Kidney epithelial cell (primary cell): ENCODE measurements at regions not wholly inside any gene's neighbourhood (a gene's known extent, or its start where the extent isn't known, plus 50 kb on each side); places are given as distances from the start of the nearest gene placed in this dataset.
"Not testable (repeated sequence)": the region's sequence is repeated elsewhere in the genome, so short reads cannot be mapped to it uniquely, and the experiment has no call there.

Experiments used
- DNase-seq: peaks from one replicate; pipeline ENCODE4 v3.0.0-alpha.2; 2010; ENCODE audit warnings: low read depth
- H3K27me3 ChIP-seq: 2 replicates; pipeline ENCODE4 v1.6.0; 2011; ENCODE audit warnings: low read length; ENCODE audit not compliant: control insufficient read depth, insufficient read depth
- H3K36me3 ChIP-seq: 2 replicates; pipeline ENCODE4 v1.5.1; 2011; ENCODE audit warnings: low read length; ENCODE audit not compliant: control insufficient read depth, insufficient read depth
- H3K4me3 ChIP-seq: 2 replicates; pipeline ENCODE4 v1.5.1; 2011; ENCODE audit warnings: low read depth, mild to moderate bottlenecking, control low read depth, low read length
- TF ChIP-seq, protein P1 (sequence below): IDR thresholded peaks from 2 replicates; pipeline ENCODE4 v1.5.1; 2011; ENCODE audit warnings: mild to moderate bottlenecking, moderate library complexity, low read length, control low read depth, inconsistent platforms; ENCODE audit not compliant: insufficient read depth, poor library complexity, severe bottlenecking

DNA sequence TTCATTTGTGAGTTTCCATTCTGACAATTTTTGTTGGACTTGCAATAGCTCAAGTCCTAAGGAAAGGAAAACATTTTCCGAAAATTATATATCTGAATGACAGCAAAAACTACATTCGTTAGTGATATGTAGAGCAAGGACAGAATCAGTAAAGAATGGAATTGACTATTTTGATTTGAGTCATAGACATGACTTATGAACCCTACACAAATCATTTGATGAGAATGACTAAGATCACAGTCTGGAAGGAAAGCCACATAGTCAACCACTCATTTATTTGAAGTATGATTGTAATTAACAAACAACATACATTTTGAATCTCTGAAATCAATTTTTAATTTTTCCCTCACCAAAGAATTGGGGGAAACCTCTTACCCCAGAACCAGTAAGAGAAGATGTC is 231.6 kb upstream of the CRIM1 start:
- no peaks in the 10 kb centered on the region for H3K36me3 ChIP-seq
- TF ChIP-seq, protein P1, sequence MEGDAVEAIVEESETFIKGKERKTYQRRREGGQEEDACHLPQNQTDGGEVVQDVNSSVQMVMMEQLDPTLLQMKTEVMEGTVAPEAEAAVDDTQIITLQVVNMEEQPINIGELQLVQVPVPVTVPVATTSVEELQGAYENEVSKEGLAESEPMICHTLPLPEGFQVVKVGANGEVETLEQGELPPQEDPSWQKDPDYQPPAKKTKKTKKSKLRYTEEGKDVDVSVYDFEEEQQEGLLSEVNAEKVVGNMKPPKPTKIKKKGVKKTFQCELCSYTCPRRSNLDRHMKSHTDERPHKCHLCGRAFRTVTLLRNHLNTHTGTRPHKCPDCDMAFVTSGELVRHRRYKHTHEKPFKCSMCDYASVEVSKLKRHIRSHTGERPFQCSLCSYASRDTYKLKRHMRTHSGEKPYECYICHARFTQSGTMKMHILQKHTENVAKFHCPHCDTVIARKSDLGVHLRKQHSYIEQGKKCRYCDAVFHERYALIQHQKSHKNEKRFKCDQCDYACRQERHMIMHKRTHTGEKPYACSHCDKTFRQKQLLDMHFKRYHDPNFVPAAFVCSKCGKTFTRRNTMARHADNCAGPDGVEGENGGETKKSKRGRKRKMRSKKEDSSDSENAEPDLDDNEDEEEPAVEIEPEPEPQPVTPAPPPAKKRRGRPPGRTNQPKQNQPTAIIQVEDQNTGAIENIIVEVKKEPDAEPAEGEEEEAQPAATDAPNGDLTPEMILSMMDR = no peak
- H3K4me3 ChIP-seq = no peak overlapping the region
- no peaks in the 10 kb centered on the region for H3K27me3 ChIP-seq
- no peak for DNase-seq

DNA sequence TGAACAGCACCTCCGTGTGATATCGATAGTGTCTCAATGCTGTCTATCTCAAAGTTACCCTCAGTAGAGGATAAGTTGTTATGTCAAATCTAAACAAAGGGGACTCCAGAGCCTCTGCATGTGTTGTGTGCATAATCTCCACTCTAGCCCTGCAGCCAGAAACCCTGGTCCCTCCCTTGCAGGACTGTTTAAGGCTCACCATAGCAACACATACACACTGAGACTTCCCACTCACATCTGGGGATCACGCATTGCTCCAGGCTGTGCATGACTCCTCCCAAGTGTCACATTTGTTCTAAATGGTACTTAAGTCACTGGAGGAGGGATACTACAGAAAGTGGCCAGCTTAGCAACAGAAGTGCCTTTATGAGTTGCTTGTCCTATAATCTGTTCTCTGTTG is 258.6 kb upstream of the CRIM1 start:
- H3K36me3 ChIP-seq = no peaks in the 10 kb centered on the region
- no peak overlapping the region for H3K4me3 ChIP-seq
- DNase-seq = no peak
- H3K27me3 ChIP-seq = no peaks in the 10 kb centered on the region
- TF ChIP-seq, protein P1 = no peak

DNA sequence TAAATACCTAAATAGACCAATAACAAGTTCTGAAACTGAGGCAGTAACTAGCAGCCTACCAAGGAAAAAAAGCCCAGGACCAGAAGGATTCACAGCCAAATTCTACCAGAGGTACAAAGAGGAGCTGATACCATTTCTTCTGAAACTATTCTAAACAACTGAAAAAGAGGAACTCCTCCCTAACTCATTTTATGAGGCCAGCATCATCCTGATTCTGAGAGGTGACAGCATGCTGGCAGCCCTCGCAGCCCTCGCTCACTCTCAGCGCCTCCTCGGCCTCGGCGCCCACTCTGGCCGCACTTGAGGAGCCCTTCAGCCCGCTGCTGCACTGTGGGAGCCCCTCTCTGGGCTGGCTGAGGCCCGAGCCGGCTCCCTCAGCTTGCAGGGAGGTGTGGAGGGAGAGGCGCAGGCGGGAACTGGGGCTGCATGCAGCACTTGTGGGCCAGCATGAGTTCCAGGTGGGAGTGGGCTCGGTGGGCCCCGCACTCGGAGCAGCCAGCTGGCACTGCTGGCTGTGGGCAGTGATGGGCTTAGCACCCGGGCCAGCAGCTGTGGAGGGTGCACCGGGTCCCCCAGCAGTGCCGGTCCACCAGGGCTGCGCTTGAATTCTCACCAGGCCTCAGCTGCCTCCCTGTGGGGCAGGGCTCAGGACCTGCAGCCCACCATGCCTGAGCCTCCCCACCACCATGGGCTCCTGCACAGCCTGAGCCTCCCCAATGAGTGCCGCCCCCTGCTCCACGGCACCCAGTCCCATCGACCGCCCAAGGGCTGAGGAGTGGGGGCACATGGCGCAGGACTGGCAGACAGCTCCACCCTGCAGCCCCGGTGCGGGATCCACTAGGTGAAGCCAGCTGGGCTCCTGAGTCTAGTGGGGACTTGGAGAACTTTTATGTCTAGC is 263.5 kb upstream of the CRIM1 start:
- not testable (repeated sequence) for H3K27me3 ChIP-seq, H3K4me3 ChIP-seq, DNase-seq, H3K36me3 ChIP-seq

DNA sequence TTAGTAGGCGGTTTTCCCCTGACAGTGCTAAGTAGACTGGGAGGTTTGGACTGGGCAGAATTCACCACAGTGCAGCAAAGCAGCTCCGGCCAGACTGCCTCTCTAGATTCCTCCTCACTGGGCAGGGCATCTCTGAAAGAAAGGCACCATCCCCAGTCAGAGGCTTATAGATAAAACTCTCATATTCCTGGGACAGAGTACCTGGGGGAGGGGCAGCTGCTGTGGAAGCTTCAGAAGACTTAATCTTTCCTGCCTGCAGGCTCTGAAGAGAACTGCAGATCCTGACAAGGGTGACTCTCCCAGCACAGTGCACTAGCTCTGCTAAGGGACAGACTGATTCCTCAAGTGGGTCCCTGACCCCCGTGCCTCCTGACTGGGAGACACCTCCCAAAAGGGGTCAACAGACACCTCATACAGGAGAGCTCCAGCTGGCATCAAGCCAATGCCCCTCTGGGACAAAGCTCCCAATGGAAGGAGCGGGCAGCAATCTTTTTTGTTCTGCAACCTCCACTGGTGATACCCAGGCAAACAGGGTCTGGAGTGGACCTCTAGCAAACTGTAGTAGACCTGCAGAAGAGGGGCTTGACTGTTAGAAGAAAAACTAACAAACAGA is 266.8 kb upstream of the CRIM1 start:
- DNase-seq = no peak
- TF ChIP-seq, protein P1 = no peak
- H3K27me3 ChIP-seq = no peaks in the 10 kb centered on the region
- no peaks in the 10 kb centered on the region for H3K36me3 ChIP-seq
- no peak overlapping the region for H3K4me3 ChIP-seq

DNA sequence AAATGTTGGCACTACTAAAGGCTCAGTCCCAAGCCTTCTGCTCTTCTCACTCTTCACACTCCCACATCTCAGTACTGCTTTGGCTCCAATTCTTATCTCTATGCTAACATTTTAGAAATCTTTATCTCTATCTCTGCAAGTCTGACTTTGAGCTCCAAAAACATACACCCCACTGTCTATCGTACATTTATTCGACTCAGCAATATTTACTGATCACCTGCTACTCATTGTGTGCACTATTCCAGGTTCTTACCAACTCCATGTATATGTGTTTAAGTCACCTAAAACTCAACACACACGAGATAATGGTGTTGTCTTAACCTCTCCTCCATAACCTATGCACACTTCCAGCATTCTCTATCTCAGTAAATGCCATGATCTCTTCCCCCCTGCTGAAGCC is 268.2 kb upstream of the CRIM1 start:
- Histone ChIP-seq H3K27me3 (no peaks in the 10 kb centered on the region), H3K36me3 (no peaks in the 10 kb centered on the region), H3K4me3 (no peak overlapping the region)
- no peak for DNase-seq
- TF ChIP-seq, protein P1 = no peak

DNA sequence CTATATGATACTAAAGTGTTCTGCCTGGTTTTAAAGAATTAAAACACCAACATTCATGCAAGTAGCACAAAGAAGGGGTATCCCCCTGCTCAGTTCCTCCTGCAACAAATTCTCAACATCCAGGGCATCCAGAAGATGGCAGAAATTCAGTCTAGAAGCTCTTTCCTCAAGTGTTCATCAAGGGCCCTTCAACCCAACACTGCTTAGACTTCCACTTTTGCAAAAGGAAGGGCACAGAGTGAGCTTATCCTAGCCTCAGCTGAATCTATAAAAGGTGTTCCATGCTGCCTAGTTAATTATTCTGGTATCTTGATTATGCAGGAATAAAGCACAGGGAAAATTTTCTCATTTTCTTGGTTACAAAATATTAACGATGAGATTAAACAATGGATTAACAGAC is 275.8 kb upstream of the CRIM1 start:
- TF ChIP-seq, protein P1 = no peak
- no peak for DNase-seq
- Histone ChIP-seq H3K27me3 (no peaks in the 10 kb centered on the region), H3K36me3 (no peaks in the 10 kb centered on the region), H3K4me3 (no peak overlapping the region)
